VCaP (cell line): ENCODE measurements at regions not wholly inside any gene's neighbourhood (a gene's known extent, or its start where the extent isn't known, plus 50 kb on each side); places are given as distances from the start of the nearest gene placed in this dataset.

Source experiments
- H3K27ac ChIP-seq: fragments of 450-650 bp; 2 replicates; pipeline ENCODE4 v1.5.1; 2017
- TF ChIP-seq, protein P1 (sequence below): fragments of 450-650 bp; conservative IDR thresholded peaks from 2 replicates; pipeline ENCODE4 v1.5.1; 2017; ENCODE audit warnings: mild to moderate bottlenecking, moderate library complexity

- TF ChIP-seq, protein P1, sequence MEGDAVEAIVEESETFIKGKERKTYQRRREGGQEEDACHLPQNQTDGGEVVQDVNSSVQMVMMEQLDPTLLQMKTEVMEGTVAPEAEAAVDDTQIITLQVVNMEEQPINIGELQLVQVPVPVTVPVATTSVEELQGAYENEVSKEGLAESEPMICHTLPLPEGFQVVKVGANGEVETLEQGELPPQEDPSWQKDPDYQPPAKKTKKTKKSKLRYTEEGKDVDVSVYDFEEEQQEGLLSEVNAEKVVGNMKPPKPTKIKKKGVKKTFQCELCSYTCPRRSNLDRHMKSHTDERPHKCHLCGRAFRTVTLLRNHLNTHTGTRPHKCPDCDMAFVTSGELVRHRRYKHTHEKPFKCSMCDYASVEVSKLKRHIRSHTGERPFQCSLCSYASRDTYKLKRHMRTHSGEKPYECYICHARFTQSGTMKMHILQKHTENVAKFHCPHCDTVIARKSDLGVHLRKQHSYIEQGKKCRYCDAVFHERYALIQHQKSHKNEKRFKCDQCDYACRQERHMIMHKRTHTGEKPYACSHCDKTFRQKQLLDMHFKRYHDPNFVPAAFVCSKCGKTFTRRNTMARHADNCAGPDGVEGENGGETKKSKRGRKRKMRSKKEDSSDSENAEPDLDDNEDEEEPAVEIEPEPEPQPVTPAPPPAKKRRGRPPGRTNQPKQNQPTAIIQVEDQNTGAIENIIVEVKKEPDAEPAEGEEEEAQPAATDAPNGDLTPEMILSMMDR = no peak
- H3K27ac ChIP-seq = no peak overlapping the region
Measured at GRCh38 chr2:6073191-6074088, 381.3 kb downstream of the SOX11 start.

GRCh38 chr2:6074089-6074643, 382.0 kb downstream of the SOX11 start:
- no peak overlapping the region for H3K27ac ChIP-seq
- TF ChIP-seq, protein P1 = no peak

DNA sequence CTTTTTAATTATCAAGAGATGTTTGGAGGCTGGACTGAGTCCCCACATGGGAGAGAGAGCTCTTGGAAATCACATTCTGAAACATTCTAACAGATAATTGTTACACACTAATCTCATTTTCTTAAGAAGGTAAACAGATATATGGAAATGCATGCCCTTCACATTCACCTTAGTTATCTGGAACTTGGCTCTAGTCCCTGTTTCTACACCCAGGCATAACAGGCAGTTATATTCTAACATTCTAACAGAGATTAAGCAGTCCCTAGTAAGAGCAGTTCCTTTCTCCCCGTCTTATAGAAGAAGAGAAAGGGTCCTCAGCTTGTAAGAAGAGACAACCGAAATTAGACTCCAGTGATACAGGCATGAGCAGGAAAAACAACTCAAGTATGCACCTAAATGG, 385.4 kb downstream of the SOX11 start:
- TF ChIP-seq, protein P1 = no peak
- H3K27ac ChIP-seq = peak overlapping the region; percentile 31; the same call in 1 of the 2 replicates

GRCh38 chr2:6078414-6078813, 386.2 kb downstream of the SOX11 start:
- H3K27ac ChIP-seq = no peak overlapping the region; the same call in 1 of the 2 replicates
- TF ChIP-seq, protein P1 = no peak

GRCh38 chr2:6079405-6079804, 387.2 kb downstream of the SOX11 start:
- H3K27ac ChIP-seq = no peak overlapping the region
- TF ChIP-seq, protein P1 = no peak

DNA sequence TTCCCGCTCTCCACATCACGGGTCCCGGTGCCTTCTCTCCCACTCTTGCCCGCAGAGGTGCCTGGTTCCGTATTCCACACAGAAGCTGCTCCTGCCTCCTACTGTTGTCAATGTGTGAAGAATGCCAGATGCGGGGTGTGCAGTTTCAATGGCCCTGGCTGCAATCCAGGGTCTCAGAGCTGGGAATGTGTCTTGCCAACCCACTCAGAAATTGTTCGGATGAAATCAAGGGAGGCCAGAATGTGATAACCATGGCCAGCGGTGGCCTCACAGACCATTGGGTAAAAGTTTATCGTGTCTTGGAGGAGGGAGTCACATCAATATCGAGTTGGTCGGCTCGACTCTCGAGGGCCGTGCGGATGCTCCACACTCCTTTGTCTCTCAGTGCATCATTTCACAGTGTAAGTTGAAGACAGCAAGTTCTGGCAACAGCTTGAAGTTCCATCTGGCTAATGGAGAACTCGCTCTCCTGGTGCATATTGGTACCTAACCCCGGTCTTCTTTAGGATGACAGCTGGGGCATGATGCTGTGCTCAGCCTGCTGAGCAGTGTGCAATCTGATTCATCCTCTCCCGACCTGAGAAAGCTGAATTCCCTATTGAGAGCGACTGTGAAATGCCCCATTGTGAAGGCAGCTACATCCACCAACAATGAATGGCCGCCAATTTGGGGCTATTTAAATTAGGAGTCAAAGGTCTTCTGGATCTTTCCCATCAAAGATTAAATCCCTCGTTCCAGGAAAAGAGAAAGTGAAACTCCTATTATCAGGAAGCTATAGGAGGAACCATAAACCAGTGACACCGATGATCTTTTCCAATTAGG, 389.0 kb downstream of the SOX11 start:
- no peak overlapping the region; the same call in 1 of the 2 replicates for H3K27ac ChIP-seq
- TF ChIP-seq, protein P1 = no peak
